NB4 (cell line): ENCODE measurements at regions not wholly inside any gene's neighbourhood (a gene's known extent, or its start where the extent isn't known, plus 50 kb on each side); places are given as distances from the start of the nearest gene placed in this dataset.
A peak's percentile ranks its signal among the peaks of the same experiment; 100 is the strongest.

ENCODE experiments used
- DNase-seq: peaks from one replicate; pipeline ENCODE4 v3.0.0; 2010; ENCODE audit warnings: low read depth
- H3K4me3 ChIP-seq: one replicate; pipeline ENCODE4 v1.5.1; 2011; ENCODE audit warnings: mild to moderate bottlenecking, low read depth, low read length, moderate library complexity
- CTCF ChIP-seq: IDR thresholded peaks from one replicate; pipeline ENCODE4 v1.5.1; 2012; ENCODE audit warnings: low read depth, low read length
- MYC ChIP-seq: IDR thresholded peaks from 2 replicates; pipeline ENCODE4 v1.6.1; 2011; ENCODE audit warnings: low read depth, low read length
- POLR2A ChIP-seq: IDR thresholded peaks from 2 replicates; pipeline ENCODE4 v1.6.1; 2011; ENCODE audit warnings: mild to moderate bottlenecking; ENCODE audit not compliant: insufficient read length; ENCODE audit errors: extremely low read depth
- TF ChIP-seq, protein P1 (sequence below): IDR thresholded peaks from 2 replicates; pipeline ENCODE4 v1.6.1; 2011; ENCODE audit warnings: low read depth, low read length

DNA sequence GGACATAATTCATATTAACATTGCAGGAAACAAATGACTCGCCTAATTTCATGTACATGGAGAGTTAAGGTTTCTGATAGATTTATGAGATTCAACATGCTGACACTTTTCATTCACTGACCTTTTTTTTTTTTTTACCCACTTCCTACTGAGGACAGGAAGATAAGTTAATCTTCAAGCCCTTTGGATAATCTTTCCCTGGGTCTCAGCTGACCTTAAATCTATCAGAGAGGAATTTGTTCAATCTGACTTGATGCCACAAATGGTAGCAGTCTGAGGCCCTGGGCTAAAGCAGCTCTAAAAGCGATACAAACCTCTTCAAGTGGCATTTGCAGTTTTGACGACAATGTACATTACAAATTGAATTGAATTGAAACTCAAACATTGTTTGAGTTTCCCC is 493.3 kb upstream of the SORCS1 start:
- no peak for DNase-seq
- no peak overlapping the region for H3K4me3 ChIP-seq
- TF ChIP-seq, protein P1, sequence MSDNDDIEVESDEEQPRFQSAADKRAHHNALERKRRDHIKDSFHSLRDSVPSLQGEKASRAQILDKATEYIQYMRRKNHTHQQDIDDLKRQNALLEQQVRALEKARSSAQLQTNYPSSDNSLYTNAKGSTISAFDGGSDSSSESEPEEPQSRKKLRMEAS: no peak
- no peak for TF ChIP-seq CTCF
- TF ChIP-seq MYC: no peak
- no peak for TF ChIP-seq POLR2A

DNA sequence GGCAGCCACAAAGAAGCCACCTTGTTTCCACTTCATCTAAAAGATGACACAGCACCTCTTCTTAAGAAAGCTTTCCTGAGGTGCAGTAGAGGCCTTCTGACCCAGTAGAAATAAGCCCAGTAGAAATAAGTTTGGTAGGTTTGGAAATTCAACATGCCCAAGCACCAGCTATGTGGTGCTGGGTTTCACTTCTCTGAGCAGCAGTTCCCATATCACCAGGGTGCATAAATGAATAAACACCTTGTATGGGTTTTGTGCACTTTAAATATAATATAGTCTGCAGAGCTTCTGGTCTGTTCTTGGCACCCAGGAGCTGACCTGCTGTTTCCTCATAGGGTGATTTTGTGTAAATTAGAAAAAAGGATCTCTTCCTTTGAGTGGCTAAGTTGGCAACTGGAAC is 492.4 kb upstream of the SORCS1 start:
- DNase-seq: no peak
- no peak for TF ChIP-seq POLR2A
- TF ChIP-seq, protein P1: no peak
- no peak for TF ChIP-seq MYC
- no peak for TF ChIP-seq CTCF
- H3K4me3 ChIP-seq: no peak overlapping the region

GRCh38 chr10:107653832-107654287 is 489.4 kb upstream of the SORCS1 start:
- DNase-seq: peak; percentile 61
- TF ChIP-seq POLR2A: no peak
- no peak for TF ChIP-seq CTCF
- TF ChIP-seq, protein P1: no peak
- TF ChIP-seq MYC: no peak
- H3K4me3 ChIP-seq: peak overlapping the region; percentile 62

DNA sequence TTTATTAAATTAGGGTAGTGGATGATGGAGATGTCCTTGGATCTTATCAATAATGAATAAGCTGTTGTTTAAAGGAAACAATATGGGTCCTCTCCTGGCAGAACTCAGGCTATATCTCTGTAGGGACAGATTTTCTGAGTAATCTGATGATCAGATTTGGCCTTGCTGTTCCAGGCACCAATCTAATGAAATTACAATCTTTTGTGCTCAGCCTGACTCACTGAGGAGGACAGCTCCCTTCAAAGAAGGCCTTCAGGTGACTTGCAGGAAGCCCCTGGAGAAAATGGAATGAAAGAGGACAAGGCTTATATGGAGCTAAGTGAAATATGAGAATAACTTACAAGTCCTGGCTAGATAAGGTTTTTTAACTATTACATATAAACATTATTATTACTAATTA is 486.4 kb upstream of the SORCS1 start:
- DNase-seq: no peak
- no peak overlapping the region for H3K4me3 ChIP-seq
- no peak for TF ChIP-seq POLR2A
- TF ChIP-seq MYC: no peak
- TF ChIP-seq, protein P1: no peak
- no peak for TF ChIP-seq CTCF

DNA sequence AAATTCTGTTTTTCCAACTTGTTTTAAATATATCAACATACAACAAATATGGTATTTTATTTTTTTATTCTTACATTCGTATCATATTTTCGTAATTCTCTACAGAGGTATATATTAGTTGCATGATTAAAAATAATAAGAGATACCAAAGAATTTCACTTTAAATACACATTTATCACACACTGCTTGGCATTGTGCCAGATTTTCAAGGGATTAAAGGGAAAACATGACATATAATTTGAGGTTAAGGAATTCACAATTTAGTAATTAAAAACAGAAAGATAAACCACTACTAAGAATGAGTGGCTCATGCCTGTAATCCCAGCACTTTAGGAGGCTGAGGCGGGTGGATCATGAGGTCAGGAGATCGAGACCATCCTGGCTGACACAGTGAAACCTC is 484.7 kb upstream of the SORCS1 start:
- no peak for TF ChIP-seq MYC
- TF ChIP-seq, protein P1: no peak
- TF ChIP-seq CTCF: no peak
- TF ChIP-seq POLR2A: no peak
- no peak for DNase-seq

GRCh38 chr10:107647462-107647861 is 483.0 kb upstream of the SORCS1 start:
- TF ChIP-seq CTCF: no peak
- no peak for TF ChIP-seq POLR2A
- TF ChIP-seq, protein P1: no peak
- TF ChIP-seq MYC: no peak
- no peak for DNase-seq
- H3K4me3 ChIP-seq: no peak overlapping the region

More for the DNA sequence above, 484.7 kb upstream of the SORCS1 start:
- no peak overlapping the region for H3K4me3 ChIP-seq
